ENCODE measurements at regions not wholly inside any gene's neighbourhood (a gene's known extent, or its start where the extent isn't known, plus 50 kb on each side); places are given as distances from the start of the nearest gene placed in this dataset.

- DNase-seq, result no peak
Observed at GRCh38 chr2:163456953-163457743, 278.7 kb downstream of the FIGN start.

GRCh38 chr2:163455815-163456214 is 280.0 kb downstream of the FIGN start:
- DNase-seq, result no peak

GRCh38 chr2:163453920-163454319 is 281.9 kb downstream of the FIGN start:
- no peak for DNase-seq

- no peak for DNase-seq
Observed at GRCh38 chr2:163441603-163442002, 294.2 kb downstream of the FIGN start.

GRCh38 chr2:163436963-163437362 is 298.8 kb downstream of the FIGN start:
- no peak for DNase-seq

GRCh38 chr2:163428187-163428586 is 307.6 kb downstream of the FIGN start:
- no peak for DNase-seq

- no peak for DNase-seq
Observed at GRCh38 chr2:163420604-163421003, 315.2 kb downstream of the FIGN start.

- DNase-seq, result no peak
Observed at GRCh38 chr2:163419000-163419830, 316.6 kb downstream of the FIGN start.

- DNase-seq, result no peak
Observed at GRCh38 chr2:163417596-163418337, 318.0 kb downstream of the FIGN start.

GRCh38 chr2:163414121-163414520 is 321.7 kb downstream of the FIGN start:
- DNase-seq, result no peak

- no peak for DNase-seq
Observed at GRCh38 chr2:163407296-163407695, 328.5 kb downstream of the FIGN start.

GRCh38 chr2:163405298-163405697 is 330.5 kb downstream of the FIGN start:
- DNase-seq, result no peak

GRCh38 chr2:163401481-163401880 is 334.3 kb downstream of the FIGN start:
- no peak for DNase-seq

GRCh38 chr2:163397451-163397850 is 338.4 kb downstream of the FIGN start:
- no peak for DNase-seq

- DNase-seq, result no peak
Observed at GRCh38 chr2:163395602-163396001, 340.2 kb downstream of the FIGN start.

GRCh38 chr2:163389838-163390237 is 346.0 kb downstream of the FIGN start:
- DNase-seq, result no peak

GRCh38 chr2:163375472-163375871 is 360.3 kb downstream of the FIGN start:
- DNase-seq, result no peak

GRCh38 chr2:163375070-163375469 is 360.7 kb downstream of the FIGN start:
- no peak for DNase-seq

GRCh38 chr2:163374282-163374681 is 361.5 kb downstream of the FIGN start:
- DNase-seq, result no peak

GRCh38 chr2:163373496-163373895 is 362.3 kb downstream of the FIGN start:
- DNase-seq, result no peak

GRCh38 chr2:163370169-163370886 is 365.5 kb downstream of the FIGN start:
- no peak for DNase-seq

- DNase-seq, result no peak
Observed at GRCh38 chr2:163369111-163369510, 366.7 kb downstream of the FIGN start.

GRCh38 chr2:163368655-163369054 is 367.2 kb downstream of the FIGN start:
- DNase-seq, result no peak

Data from DMS153 (cell line).